ENCODE measurements at regions not wholly inside any gene's neighbourhood (a gene's known extent, or its start where the extent isn't known, plus 50 kb on each side); places are given as distances from the start of the nearest gene placed in this dataset.

GRCh38 chr13:62321139-62321538 lies 905.5 kb upstream of the PCDH20 start:
- intact Hi-C loops (cut with DNase I): no loop called here
- Histone ChIP-seq H3K4me3 (no peak overlapping the region), H3K27me3 (replicated peaks; ENCODE audit: insufficient read depth) (no peaks in the 10 kb centered on the region), H3K27ac (no peak overlapping the region), H3K9me3 (no peaks in the 10 kb centered on the region), H3K36me3 (no peaks in the 10 kb centered on the region), H3K4me1 (replicated peaks) (no peaks in the 10 kb centered on the region)
- no peak for TF ChIP-seq CTCF (IDR thresholded peaks at IDR 0.05)
- TF ChIP-seq POLR2A (IDR thresholded peaks at IDR 0.05): no peak
- no peak for TF ChIP-seq POLR2AphosphoS5 (IDR thresholded peaks at IDR 0.05)
- 10% methylated on average over 1 of the region's 1 CpG for WGBS
- DNase-seq (ENCODE audit: low spot score): no peak

- Histone ChIP-seq H3K9me3 (no peaks in the 10 kb centered on the region), H3K27me3 (replicated peaks; ENCODE audit: insufficient read depth) (no peaks in the 10 kb centered on the region), H3K36me3 (no peaks in the 10 kb centered on the region), H3K4me1 (replicated peaks) (no peaks in the 10 kb centered on the region), H3K27ac (no peak overlapping the region), H3K4me3 (no peak overlapping the region)
- TF ChIP-seq POLR2A (IDR thresholded peaks at IDR 0.05): no peak
- peak in 2 of 4 experiments; percentile 39 to 42 for TF ChIP-seq CTCF (IDR thresholded peaks at IDR 0.05)
- TF ChIP-seq POLR2AphosphoS5 (IDR thresholded peaks at IDR 0.05): no peak
- intact Hi-C loops (cut with DNase I): no loop called here
- WGBS: 55% methylated on average over 4 of the region's 4 CpGs
- no peak for DNase-seq (ENCODE audit: low spot score)
Observed at GRCh38 chr13:62320129-62321108, 904.8 kb upstream of the PCDH20 start.

- intact Hi-C loops (cut with DNase I): no loop called here
- no peaks in the 10 kb centered on the region for H3K9me3 ChIP-seq
- H3K4me3 ChIP-seq: no peak overlapping the region
- H3K27ac ChIP-seq: no peak overlapping the region
- no peaks in the 10 kb centered on the region for H3K4me1 ChIP-seq (replicated peaks)
- TF ChIP-seq POLR2AphosphoS5 (IDR thresholded peaks at IDR 0.05) (no peak), CTCF (IDR thresholded peaks at IDR 0.05) (no peak)
- H3K27me3 ChIP-seq (replicated peaks; ENCODE audit: insufficient read depth): no peaks in the 10 kb centered on the region
- no peak for DNase-seq (ENCODE audit: low spot score)
- no peaks in the 10 kb centered on the region for H3K36me3 ChIP-seq
- 76% methylated on average over 3 of the region's 3 CpGs for WGBS
Observed at GRCh38 chr13:62309904-62310303, 894.3 kb upstream of the PCDH20 start.

- Histone ChIP-seq H3K27ac (no peak overlapping the region), H3K36me3 (no peaks in the 10 kb centered on the region), H3K4me3 (no peak overlapping the region), H3K27me3 (replicated peaks; ENCODE audit: insufficient read depth) (no peaks in the 10 kb centered on the region), H3K9me3 (no peaks in the 10 kb centered on the region), H3K4me1 (replicated peaks) (no peaks in the 10 kb centered on the region)
- 73% methylated on average over 3 of the region's 3 CpGs for WGBS
- DNase-seq (ENCODE audit: low spot score): no peak
- intact Hi-C loops (cut with DNase I): no loop called here
- TF ChIP-seq POLR2A (IDR thresholded peaks at IDR 0.05) (no peak), CTCF (IDR thresholded peaks at IDR 0.05) (no peak), POLR2AphosphoS5 (IDR thresholded peaks at IDR 0.05) (no peak)
Observed at GRCh38 chr13:62305756-62306155, 890.1 kb upstream of the PCDH20 start.

- H3K4me3 ChIP-seq: no peak overlapping the region
- no peak overlapping the region for H3K27ac ChIP-seq
- no peaks in the 10 kb centered on the region for H3K27me3 ChIP-seq (replicated peaks; ENCODE audit: insufficient read depth)
- no peaks in the 10 kb centered on the region for H3K36me3 ChIP-seq
- H3K9me3 ChIP-seq: no peaks in the 10 kb centered on the region
- TF ChIP-seq POLR2A (IDR thresholded peaks at IDR 0.05): no peak
- TF ChIP-seq CTCF (IDR thresholded peaks at IDR 0.05): no peak
- TF ChIP-seq POLR2AphosphoS5 (IDR thresholded peaks at IDR 0.05): no peak
- intact Hi-C loops (cut with DNase I): no loop called here
- H3K4me1 ChIP-seq (replicated peaks): no peaks in the 10 kb centered on the region
- 22% methylated on average over 2 of the region's 2 CpGs for WGBS
- DNase-seq (ENCODE audit: low spot score): no peak
Observed at GRCh38 chr13:62302341-62302740, 886.7 kb upstream of the PCDH20 start.

Measured in prostate gland (tissue), 2 donors.